Skeletal muscle tissue (tissue), 3 donors: ENCODE measurements at regions not wholly inside any gene's neighbourhood (a gene's known extent, or its start where the extent isn't known, plus 50 kb on each side); places are given as distances from the start of the nearest gene placed in this dataset.

ENCODE experiments used
- H3K27ac ChIP-seq: one replicate; pipeline ENCODE4 v1.7.0; 2013; ENCODE audit warnings: mild to moderate bottlenecking, low read depth, low read length, inconsistent platforms
- H3K27me3 ChIP-seq, 3 donors: one replicate each; pipeline ENCODE4 v1.7.0; 2013; ENCODE audit warnings: low read length in 3 of 3; ENCODE audit not compliant: control insufficient read depth in 3 of 3, insufficient read depth in 3 of 3
- H3K36me3 ChIP-seq, 3 donors: one replicate each; pipeline ENCODE4 v1.7.0; 2013; ENCODE audit warnings: low read length in 3 of 3; ENCODE audit not compliant: control insufficient read depth in 3 of 3, insufficient read depth in 3 of 3
- H3K4me1 ChIP-seq, 3 donors: one replicate each; pipeline ENCODE4 v1.7.0; 2013; ENCODE audit warnings: low read length in 3 of 3, mild to moderate bottlenecking in 3 of 3; ENCODE audit not compliant: control insufficient read depth in 3 of 3, insufficient read depth in 3 of 3
- H3K4me3 ChIP-seq, 3 donors: one replicate each; pipeline ENCODE4 v1.7.0; 2013; ENCODE audit warnings: low read length in 3 of 3
- H3K9ac ChIP-seq, 3 donors: one replicate each; pipeline ENCODE4 v1.7.0; 2013; ENCODE audit warnings: low read length in 3 of 3, mild to moderate bottlenecking in 3 of 3, moderate library complexity in 2 of 3, low read depth in 1 of 3
- H3K9me3 ChIP-seq, 3 donors: one replicate each; pipeline ENCODE4 v1.7.0; 2013; ENCODE audit warnings: low read length in 3 of 3; ENCODE audit not compliant: control insufficient read depth in 3 of 3
- donor health status: Osteomylitis.

DNA sequence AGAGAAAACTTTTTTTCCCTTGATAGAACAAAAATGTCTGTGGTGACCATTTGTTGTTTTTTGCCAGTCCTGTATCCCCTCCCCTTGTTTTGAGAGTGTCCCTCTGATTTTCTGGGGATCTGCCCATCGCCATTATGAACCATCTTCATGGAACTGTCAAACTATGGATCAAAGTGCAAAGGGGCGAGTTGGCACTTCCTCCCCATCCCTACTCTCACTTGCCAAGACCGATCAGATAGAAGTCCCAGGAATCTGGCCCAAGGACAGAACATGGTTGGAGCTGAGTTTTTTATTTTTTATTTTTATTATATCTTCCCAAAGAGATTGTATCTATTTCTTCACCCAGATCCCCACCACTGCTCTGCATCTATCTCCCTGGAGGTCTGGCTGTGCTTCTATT is 221.4 kb downstream of the IKZF2 start:
- no peaks in the 10 kb centered on the region for H3K4me1 ChIP-seq
- H3K9ac ChIP-seq = no peak overlapping the region
- H3K4me3 ChIP-seq = no peak overlapping the region
- no peak overlapping the region for H3K27ac ChIP-seq
- H3K9me3 ChIP-seq = no peaks in the 10 kb centered on the region
- no peaks in the 10 kb centered on the region for H3K27me3 ChIP-seq
- no peaks in the 10 kb centered on the region for H3K36me3 ChIP-seq

DNA sequence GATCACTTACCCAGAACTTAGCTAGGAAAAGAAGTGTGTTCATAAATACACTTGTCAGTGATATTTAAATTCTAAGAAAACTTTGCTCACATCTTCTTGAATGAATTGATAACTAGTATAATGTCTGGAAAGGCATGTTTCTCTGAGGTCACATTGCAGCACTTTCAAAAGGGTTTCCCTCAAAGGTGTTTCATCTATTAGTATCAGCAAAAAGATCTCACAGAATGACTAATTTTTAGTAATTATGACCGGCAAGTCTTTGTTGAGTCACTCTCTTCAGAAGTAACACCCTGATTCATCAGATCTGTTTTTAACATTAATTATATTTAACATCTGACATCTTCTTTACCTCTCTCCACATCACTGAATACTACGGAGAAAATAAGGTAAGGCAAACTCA is 222.3 kb downstream of the IKZF2 start:
- Histone ChIP-seq H3K4me1 (no peaks in the 10 kb centered on the region), H3K9ac (no peak overlapping the region), H3K27me3 (no peaks in the 10 kb centered on the region), H3K36me3 (no peaks in the 10 kb centered on the region), H3K27ac (no peak overlapping the region), H3K9me3 (peaks cover 2 to 3% (median 2%) of the 10 kb centered on the region in 3 donors), H3K4me3 (no peak overlapping the region)

DNA sequence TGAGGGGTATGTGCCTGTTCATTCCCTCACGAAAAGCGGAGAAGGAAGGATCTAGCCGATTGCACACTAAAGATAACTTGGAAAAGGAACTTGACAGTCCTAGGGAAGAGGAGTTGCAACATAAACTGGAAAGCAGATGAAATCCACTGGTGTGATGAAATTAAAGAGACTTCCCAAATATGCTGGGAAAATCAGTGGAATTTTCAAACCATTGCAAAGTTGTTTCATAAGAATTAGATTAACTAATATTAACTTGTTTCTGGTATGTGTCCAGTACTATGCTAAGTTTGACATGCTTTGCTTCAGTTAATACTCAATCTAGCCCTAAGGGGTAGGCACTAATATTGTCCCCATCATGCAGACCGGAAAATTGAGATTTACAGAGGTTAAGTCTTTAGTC is 222.7 kb downstream of the IKZF2 start:
- no peaks in the 10 kb centered on the region for H3K36me3 ChIP-seq

GRCh38 chr2:212926940-212927339 is 224.5 kb downstream of the IKZF2 start:
- H3K36me3 ChIP-seq = no peaks in the 10 kb centered on the region
- H3K4me3 ChIP-seq = no peak overlapping the region
- no peaks in the 10 kb centered on the region for H3K4me1 ChIP-seq
- H3K9ac ChIP-seq = no peak overlapping the region
- H3K27ac ChIP-seq = no peak overlapping the region
- no peaks in the 10 kb centered on the region for H3K27me3 ChIP-seq
- peaks cover 2 to 3% (median 2%) of the 10 kb centered on the region in 3 donors for H3K9me3 ChIP-seq

More for the DNA sequence above, 222.7 kb downstream of the IKZF2 start:
- Histone ChIP-seq H3K4me1 (no peaks in the 10 kb centered on the region), H3K9ac (no peak overlapping the region), H3K27me3 (no peaks in the 10 kb centered on the region), H3K27ac (no peak overlapping the region), H3K4me3 (no peak overlapping the region), H3K9me3 (peaks cover 2 to 3% (median 2%) of the 10 kb centered on the region in 3 donors)

DNA sequence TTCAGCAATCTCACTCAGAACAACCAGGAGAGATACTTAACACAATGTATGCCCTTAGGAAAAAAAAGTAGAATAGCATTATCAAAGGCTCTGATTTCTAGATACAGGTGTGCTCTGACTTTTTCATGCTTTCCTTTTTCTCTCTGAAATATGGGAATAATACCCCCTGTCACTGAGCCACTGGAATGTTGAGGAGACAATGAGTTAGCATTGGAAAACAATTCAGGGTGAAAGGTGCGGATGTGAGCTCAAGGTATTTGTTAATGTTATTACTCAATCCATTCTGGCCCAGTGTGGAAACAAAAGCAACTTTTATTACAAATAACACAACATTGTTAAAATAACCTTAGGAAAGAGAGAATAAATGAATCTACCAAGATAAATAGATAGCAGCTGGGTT is 228.0 kb downstream of the IKZF2 start:
- peaks cover 2 to 3% (median 2%) of the 10 kb centered on the region in 3 donors for H3K9me3 ChIP-seq
- no peaks in the 10 kb centered on the region for H3K36me3 ChIP-seq
- H3K9ac ChIP-seq = no peak overlapping the region
- no peak overlapping the region for H3K27ac ChIP-seq
- no peaks in the 10 kb centered on the region for H3K27me3 ChIP-seq
- no peaks in the 10 kb centered on the region for H3K4me1 ChIP-seq
- no peak overlapping the region for H3K4me3 ChIP-seq

DNA sequence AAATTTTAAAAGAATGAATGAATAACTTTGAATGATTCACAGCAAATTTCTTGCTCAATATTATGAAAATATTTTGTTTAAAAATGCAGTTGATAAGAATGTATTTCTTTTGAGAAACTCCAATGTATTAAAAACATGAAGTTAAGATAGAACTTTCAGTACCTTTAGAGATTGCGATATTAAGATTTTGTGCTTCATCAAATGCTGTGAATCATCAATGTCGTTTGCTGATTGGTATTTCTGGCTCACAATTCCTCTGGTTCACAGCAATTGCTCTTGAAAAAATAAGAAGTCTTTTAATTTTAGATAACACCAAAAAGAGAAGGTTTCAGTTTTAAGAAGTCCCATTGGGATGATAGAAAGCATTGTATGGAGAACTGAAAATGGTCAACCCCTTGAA is 228.7 kb downstream of the IKZF2 start:
- Histone ChIP-seq H3K36me3 (no peaks in the 10 kb centered on the region), H3K27ac (no peak overlapping the region), H3K27me3 (no peaks in the 10 kb centered on the region)

DNA sequence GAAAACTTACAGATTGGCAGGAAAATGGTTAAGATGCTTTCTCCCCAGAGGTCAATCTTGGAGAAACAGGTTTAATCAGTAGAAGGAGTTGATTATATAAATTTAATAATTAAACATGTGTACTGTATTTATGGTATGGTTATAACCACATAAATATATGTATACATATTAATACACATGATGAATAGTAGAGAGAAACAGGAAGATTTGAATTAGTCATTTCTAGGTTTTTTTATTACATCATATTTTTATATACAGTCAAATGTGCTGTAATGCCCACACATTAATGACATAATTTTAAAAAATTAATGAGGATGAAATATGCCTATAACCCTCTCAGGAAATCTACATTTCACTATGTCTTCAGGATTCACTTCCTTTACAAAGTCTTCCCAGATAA is 229.7 kb downstream of the IKZF2 start:
- H3K27ac ChIP-seq = no peak overlapping the region
- no peaks in the 10 kb centered on the region for H3K27me3 ChIP-seq
- H3K9ac ChIP-seq = no peak overlapping the region
- H3K36me3 ChIP-seq = no peaks in the 10 kb centered on the region
- no peaks in the 10 kb centered on the region for H3K4me1 ChIP-seq
- H3K9me3 ChIP-seq = peaks cover 2 to 3% (median 2%) of the 10 kb centered on the region in 3 donors
- H3K4me3 ChIP-seq = no peak overlapping the region

More for the DNA sequence above, 228.7 kb downstream of the IKZF2 start:
- Histone ChIP-seq H3K4me1 (no peaks in the 10 kb centered on the region), H3K4me3 (no peak overlapping the region), H3K9ac (no peak overlapping the region), H3K9me3 (peaks cover 2 to 3% (median 2%) of the 10 kb centered on the region in 3 donors)

DNA sequence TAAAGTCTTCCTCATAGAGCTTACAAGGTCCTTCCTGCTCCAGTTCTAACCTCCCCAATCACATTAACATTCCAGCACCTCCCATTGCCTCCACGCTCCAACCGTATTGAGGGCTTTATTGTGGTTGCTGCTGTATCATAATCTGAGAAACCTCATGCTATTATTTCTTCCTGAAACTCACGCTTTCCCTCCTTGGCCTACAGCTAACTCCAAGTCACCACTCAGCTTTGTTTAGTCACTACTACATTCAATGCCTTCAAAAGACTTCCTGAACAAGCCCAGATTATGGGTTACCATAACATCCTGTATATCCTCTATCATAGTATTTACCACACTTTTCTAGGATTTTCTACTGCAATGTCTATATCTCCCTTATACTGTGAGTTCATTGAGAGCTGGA is 230.4 kb downstream of the IKZF2 start:
- Histone ChIP-seq H3K36me3 (no peaks in the 10 kb centered on the region), H3K9ac (no peak overlapping the region), H3K4me3 (no peak overlapping the region), H3K27me3 (no peaks in the 10 kb centered on the region), H3K4me1 (no peaks in the 10 kb centered on the region), H3K9me3 (peaks cover 2 to 3% (median 2%) of the 10 kb centered on the region in 3 donors), H3K27ac (no peak overlapping the region)

DNA sequence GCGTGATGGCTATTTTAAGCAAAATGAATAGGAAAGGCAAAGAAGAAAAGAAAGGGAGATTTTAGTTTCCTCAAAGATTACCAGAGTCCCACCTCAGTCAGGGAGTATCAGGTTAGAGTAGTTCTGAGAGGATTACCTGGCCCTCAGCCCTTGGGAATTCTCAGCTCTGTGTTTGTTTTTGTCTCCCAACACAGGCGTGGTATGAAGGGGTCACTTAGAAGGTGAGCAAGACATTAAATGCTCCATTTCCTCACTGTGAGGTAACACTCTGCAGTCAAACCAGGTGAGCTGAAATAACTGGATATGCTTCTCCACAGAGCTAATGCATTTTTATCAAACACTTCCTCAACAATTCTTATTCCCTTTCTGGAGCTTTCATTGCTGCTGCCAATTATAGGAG is 232.2 kb downstream of the IKZF2 start:
- no peaks in the 10 kb centered on the region for H3K27me3 ChIP-seq
- H3K4me1 ChIP-seq = no peaks in the 10 kb centered on the region
- no peak overlapping the region for H3K9ac ChIP-seq
- no peaks in the 10 kb centered on the region for H3K9me3 ChIP-seq
- H3K27ac ChIP-seq = no peak overlapping the region
- H3K36me3 ChIP-seq = no peaks in the 10 kb centered on the region
- H3K4me3 ChIP-seq = no peak overlapping the region

GRCh38 chr2:212918336-212918735 is 233.1 kb downstream of the IKZF2 start:
- H3K4me1 ChIP-seq = no peaks in the 10 kb centered on the region
- no peaks in the 10 kb centered on the region for H3K27me3 ChIP-seq
- H3K9me3 ChIP-seq = no peaks in the 10 kb centered on the region
- no peak overlapping the region for H3K9ac ChIP-seq
- H3K4me3 ChIP-seq = no peak overlapping the region
- H3K27ac ChIP-seq = no peak overlapping the region
- H3K36me3 ChIP-seq = no peaks in the 10 kb centered on the region
